Islet precursor cell (in vitro differentiated cells): ENCODE measurements at regions not wholly inside any gene's neighbourhood (a gene's known extent, or its start where the extent isn't known, plus 50 kb on each side); places are given as distances from the start of the nearest gene placed in this dataset.

Source experiments
- DNase-seq: peaks from one replicate; pipeline ENCODE4 v3.0.0-alpha.2; 2018

GRCh38 chr4:186936496-186937375, 213.1 kb upstream of the FAT1 start:
- DNase-seq: no peak

GRCh38 chr4:186939226-186939625, 215.6 kb upstream of the FAT1 start:
- DNase-seq: no peak

- DNase-seq: no peak
These were observed 216.1 kb upstream of the FAT1 start for GRCh38 chr4:186939766-186940165.

- no peak for DNase-seq
These were observed 216.8 kb upstream of the FAT1 start for GRCh38 chr4:186940476-186940875.

GRCh38 chr4:186942758-186943377, 219.2 kb upstream of the FAT1 start:
- no peak for DNase-seq

- no peak for DNase-seq
These were observed 219.8 kb upstream of the FAT1 start for GRCh38 chr4:186943411-186943810.

- DNase-seq: no peak
These were observed 222.5 kb upstream of the FAT1 start for GRCh38 chr4:186946136-186946535.

- DNase-seq: peak; percentile 93
These were observed 223.1 kb upstream of the FAT1 start for GRCh38 chr4:186946682-186947294.

GRCh38 chr4:186948361-186949242, 224.9 kb upstream of the FAT1 start:
- peak; percentile 90 for DNase-seq

- DNase-seq: no peak
These were observed 226.2 kb upstream of the FAT1 start for GRCh38 chr4:186949847-186950246.

- DNase-seq: no peak
These were observed 229.1 kb upstream of the FAT1 start for GRCh38 chr4:186952709-186953108.

- peak; percentile 69 for DNase-seq
These were observed 230.1 kb upstream of the FAT1 start for GRCh38 chr4:186953599-186954260.

GRCh38 chr4:186954509-186954908, 230.9 kb upstream of the FAT1 start:
- no peak for DNase-seq

GRCh38 chr4:186954956-186955355, 231.3 kb upstream of the FAT1 start:
- no peak for DNase-seq

- DNase-seq: no peak
These were observed 234.4 kb upstream of the FAT1 start for GRCh38 chr4:186957952-186958555.

GRCh38 chr4:186958726-186959350, 235.2 kb upstream of the FAT1 start:
- DNase-seq: no peak

GRCh38 chr4:186979961-186980745, 256.5 kb upstream of the FAT1 start:
- DNase-seq: no peak

GRCh38 chr4:186981161-186981560, 257.5 kb upstream of the FAT1 start:
- DNase-seq: no peak

GRCh38 chr4:186982160-186982559, 258.5 kb upstream of the FAT1 start:
- no peak for DNase-seq

- DNase-seq: no peak
These were observed 260.5 kb upstream of the FAT1 start for GRCh38 chr4:186984105-186984644.
